NCI-H2227 (cell line): ENCODE measurements at regions not wholly inside any gene's neighbourhood (a gene's known extent, or its start where the extent isn't known, plus 50 kb on each side); places are given as distances from the start of the nearest gene placed in this dataset.
"Not testable (repeated sequence)": the region's sequence is repeated elsewhere in the genome, so short reads cannot be mapped to it uniquely, and the experiment has no call there.

Source experiments
- DNase-seq: peaks from one replicate; lab custom pipeline; 2025; ENCODE audit not compliant: unreplicated experiment; lab: John Stamatoyannopoulos, UW

DNA sequence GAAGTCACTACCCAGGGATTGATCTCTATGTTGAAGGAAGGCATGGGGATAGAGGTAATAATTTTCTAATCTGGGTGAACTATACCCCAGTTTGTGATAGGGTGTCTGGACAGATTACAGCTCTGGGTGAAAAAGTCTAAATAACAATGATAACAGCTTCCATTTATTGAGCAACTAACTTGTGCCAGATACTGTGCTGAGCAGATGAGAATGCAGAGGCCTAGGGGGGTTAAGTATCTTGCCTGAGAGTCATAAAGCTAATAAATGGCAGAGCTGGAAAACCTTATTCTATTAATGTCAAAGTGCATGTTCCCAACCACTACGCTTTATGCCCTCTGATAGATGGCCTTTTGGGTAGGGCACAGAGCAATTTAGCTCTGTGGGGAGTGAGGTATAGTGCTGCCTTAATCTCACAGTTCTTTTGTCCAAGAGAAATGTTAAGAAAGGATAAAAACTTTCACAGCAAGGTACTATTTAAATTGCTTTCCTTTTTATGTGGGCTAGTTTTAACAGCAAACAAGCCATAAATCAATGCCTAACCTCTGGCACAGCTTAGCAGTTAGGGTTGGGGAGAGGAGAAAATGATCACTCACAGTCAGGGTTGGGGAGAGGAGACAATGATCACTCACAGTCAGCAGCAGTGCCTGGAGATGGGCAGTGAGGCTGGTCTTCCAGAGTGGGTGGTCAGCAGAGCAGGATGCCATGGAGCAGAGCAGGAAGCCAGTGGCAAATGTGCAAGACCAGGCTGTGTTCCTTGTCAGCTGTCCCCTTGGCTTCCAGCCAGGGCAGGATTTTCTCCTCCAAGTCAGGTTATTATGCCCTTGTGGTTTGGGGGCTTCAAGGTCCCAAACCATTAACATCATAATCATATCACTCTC lies 187.0 kb downstream of the CARTPT start:
- peak; percentile 75 for DNase-seq

DNA sequence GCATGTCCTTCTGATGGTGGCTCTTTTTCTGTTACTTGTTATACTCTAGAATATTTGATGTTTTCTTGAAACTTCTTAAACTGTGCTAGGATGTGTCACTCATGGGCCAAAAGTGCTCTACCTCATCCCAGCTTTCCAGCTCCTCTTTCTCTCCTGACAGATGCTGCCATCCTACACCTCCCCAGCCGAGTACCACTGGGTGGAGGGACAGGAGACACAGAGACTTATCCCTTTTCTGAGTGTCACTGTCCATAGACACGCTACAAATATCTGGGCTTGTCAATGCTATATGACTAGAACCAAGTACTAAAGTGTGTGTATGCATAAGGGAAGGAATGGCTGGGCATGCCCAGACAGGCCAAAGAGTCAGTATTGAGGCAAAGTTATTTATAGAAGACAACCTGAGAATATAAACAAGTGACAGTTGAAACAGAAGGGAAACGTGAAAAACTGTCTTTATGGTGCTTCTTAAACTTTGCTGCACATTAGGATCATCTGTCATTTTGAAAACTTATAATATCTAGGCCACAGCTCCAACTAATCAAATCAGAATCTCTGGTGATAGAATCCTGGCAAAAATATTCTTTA lies 188.0 kb downstream of the CARTPT start:
- DNase-seq: peak; percentile 1

DNA sequence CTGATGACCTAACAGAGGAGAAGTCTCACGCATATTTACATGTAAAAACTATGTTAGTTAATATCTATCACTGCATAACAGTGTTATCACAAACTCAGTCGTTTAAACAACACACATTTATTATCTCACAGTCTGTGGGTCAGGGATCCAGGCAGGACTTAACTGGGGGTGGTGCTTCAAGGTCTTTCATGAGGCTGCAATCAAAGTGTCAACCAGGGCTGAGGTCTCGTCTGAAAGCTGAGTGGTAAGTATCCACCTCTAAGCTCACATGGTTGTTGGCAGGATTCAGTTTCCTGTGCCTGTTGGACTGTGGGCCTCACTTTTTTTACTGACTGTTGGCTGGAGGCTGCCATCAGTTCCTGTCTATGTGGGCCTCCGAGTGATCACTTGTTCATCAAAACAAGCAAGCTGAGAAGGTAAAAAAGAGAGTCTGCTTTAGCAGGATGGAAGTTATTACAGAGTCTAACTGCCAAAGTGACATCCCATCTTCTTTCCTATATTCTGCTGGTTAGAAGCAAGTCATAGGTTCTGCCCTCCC lies 188.6 kb downstream of the CARTPT start:
- no peak for DNase-seq

DNA sequence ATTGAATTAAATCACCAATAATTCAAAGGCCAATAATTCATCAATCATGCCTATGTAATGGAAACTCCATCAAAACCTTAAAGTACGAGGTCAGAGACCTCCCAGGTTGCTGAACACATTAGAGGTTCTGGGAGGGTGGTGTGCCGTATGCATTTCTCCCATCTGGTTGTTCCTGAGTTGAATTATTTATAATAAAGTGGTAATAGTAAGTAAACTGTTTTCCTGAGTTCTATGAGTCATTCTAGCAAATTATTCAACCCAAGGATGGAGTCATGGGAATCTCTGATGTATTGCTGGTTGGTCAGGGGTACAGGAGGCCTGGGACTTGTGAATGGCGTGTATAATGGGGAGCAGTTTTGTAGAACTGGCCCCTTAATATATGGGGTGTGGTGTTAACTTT lies 191.7 kb downstream of the CARTPT start:
- no peak for DNase-seq

- DNase-seq: no peak
These were observed 192.9 kb downstream of the CARTPT start for GRCh38 chr5:71912021-71912420.

GRCh38 chr5:71914281-71914680 lies 193.0 kb upstream of the MAP1B start:
- DNase-seq: no peak

DNA sequence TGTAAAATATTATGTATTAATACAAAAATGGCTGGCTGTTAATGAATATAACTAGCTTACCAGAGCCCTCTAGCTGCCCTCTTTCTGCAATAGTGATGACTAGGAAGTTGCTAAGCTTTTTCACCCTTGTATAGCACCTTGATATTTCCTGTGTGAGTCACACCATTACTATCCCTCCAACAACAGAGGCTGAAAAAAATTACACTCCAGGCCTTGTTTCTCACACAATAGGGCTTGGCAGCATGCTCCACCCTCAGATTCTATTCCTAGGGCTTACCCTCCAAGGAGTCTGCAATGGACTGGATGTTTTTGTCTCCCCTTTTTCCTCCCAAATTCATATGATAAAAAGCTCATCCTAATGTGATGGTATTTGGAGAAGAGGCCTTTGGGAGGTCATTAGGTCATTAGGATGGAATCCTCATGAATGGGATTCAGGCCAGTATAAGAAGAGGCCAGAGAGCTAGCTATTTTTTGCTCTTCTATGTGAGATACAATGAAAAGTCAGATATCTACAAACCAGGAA lies 184.6 kb upstream of the MAP1B start:
- DNase-seq: no peak

GRCh38 chr5:71923755-71924154 lies 183.5 kb upstream of the MAP1B start:
- DNase-seq: no peak

DNA sequence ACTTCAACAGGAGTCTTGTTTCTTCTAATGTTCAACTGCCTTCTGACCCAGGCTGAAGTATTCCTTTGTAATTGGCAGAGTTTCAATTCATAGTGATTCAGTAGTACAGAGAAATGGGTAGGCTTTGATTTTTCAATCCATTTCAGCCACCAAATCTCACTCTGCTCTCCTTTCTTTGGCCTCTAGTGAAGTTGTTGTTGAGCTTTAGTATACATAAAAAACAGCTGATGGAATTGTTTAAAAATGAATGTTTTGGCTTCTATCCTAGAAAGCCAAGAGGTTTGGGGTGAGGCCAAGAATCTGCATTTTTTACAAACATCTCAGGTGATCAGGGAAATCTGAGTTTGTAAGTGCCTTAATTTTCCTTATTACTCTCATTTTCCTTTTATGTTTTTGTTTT lies 182.9 kb upstream of the MAP1B start:
- DNase-seq: no peak

DNA sequence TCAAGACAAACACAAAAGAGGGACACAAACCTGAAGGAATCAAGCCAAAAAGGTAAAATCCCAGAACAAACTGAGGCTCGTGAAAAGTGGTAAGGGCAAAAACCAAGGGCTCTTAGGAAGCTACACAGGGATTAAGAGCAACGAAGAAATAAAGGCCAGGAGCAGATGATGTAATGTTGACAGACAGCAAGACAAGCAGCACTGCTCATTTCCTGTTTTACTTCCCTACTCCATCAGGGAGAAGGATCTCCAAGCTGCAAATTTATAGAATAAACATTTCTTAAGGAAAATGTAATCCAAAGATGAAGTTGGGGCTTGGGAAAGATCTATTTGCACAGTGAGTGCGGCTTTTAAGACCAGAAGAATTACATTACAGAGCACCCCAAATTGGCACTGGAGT lies 182.3 kb upstream of the MAP1B start:
- no peak for DNase-seq

GRCh38 chr5:71925608-71926091 lies 181.6 kb upstream of the MAP1B start:
- no peak for DNase-seq

DNA sequence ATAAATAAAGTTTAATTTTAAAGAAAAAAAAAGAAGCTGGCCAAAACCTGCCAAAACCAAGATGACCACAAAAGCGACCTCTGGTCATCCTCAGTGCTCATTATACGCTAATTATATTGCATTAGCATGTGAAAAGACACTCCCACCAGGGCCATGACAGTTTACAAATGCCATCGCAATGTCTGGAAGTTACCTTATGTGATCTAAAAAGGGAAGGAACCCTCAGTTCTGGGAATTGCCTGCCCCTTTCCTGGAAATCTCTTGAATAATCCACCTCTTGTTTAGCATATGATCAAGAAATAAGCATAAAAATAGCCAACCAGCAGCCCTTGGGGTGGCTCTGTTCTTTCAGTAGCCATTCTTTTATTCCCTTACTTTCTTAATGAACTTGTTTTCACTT lies 178.3 kb upstream of the MAP1B start:
- no peak for DNase-seq

DNA sequence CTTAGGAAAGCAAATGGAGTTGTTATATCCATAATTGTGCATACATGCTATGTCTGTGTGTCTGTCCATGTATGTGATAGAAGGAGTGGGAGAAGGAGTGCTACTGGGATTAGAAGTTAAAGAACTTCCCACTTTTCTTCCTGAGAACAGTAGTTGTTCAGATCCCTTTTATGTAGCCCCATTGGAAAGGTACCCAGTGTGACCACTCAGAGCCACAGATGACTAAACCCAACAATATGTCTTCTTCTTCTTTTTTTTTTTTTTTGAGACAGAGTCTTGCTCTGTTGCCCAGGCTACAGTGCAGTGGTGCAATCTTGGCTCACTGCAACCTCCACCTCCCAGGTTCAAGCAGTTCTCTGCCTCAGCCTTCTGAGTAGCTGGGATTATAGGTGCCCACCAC lies 176.7 kb upstream of the MAP1B start:
- not testable (repeated sequence) for DNase-seq

GRCh38 chr5:71932131-71932654 lies 175.1 kb upstream of the MAP1B start:
- no peak for DNase-seq

DNA sequence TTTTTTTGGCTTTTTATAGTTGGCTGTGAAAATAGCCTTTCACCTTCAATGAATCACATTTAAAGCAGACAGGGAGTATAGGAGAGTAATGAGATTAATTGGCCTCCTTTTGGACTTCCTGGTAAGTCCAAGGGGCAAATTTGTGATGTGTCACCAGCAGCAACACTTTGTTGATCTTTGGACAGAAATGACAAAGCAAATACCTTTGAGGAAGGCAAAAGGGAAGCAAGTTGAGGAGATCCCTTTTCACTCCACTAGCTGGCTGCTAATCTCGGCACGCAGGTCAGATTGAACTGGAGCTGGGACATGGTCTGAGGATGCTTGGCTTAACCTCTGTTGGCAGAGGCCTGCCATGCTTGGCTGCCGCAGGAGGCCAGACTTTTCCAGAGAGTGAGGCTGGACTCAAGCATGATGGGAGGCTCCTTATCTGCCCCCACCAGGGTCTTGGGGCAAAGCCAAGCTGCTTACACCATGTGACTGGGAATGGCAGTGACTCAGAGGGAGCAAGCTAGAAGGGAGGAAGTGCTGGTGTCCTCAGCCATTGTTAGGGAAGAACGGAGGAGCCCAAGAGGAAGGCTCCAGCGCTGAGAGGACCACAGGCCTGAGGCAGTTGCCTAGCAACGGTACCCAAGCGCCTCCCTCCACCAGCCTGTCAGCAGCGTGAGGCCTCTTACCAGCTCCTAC lies 174.5 kb upstream of the MAP1B start:
- peak; percentile 63 for DNase-seq

GRCh38 chr5:71934322-71934721 lies 173.0 kb upstream of the MAP1B start:
- DNase-seq: no peak

DNA sequence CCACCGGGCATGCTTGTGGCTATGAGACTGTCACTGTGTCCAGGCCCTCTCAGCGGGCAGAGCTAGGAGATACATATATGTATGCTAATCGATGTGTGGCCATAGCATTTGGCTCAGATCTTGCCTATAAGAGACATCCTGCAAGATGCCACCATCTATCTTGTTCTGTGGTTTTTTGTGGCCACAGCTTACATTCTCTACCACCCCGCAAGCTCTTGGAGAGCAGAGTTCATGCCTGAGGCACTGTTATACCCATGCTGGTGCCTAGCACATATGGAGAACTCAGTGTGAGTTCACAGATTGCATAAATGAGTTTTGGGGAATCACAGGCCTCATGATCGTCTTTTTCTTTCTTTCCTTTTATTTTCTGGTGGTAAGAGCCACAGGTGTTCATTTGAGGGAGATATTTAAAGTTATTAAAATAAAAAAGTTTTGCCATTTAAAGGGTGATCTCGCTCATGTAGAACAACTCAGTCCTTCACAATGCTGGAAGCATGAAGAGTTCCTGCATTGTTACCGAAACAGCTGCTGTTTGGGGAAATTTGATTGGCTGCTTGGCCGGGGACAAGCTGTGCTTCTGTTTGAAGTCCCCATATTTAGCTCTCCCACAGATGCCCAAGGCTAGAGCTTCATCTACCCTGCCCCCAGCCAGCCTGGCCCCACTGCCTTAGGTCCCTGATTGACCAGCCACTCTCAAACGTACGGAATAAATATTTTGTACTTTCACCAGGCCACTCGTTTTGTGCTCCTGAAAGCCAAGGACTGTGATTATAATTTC lies 169.2 kb upstream of the MAP1B start:
- DNase-seq: no peak

- peak; percentile 21 for DNase-seq
These were observed 168.4 kb upstream of the MAP1B start for GRCh38 chr5:71938895-71939294.

DNA sequence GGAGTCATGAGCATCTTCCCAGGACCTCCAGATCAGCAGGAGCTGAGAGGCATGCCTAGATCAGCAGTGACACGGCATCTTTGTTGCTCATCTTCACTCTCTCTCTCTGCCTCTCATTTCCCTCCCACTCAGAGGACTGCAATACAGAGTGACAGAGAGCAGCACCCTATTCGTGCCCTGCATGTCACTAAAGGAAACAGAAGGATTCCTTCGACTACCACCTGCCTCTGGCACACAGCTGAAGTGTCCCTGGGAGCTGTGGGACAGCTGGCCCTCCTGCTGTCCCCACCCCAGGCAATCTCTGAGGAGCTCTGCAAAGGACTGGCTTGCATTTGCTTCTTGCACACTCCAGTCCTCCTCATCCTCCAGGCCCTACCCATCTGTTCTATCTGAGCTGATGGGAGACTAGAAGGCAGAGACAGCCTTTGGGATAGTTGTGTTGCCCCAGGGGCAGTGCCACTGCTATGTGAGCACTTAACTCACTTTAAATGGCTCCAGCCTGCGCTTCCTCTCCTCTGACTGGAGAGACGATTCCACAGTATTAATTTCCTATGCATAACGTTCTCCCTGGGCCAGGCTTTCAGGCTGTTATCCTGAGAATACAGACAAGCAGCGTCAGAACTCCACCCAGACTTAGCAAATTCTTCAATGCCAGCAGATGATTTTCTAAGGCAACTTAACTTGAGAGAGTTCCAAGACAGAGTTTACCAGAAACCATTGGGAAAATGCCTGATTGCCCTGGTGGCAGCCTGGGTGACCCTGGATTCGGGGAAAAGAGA lies 167.6 kb upstream of the MAP1B start:
- no peak for DNase-seq

- DNase-seq: no peak
These were observed 163.4 kb upstream of the MAP1B start for GRCh38 chr5:71943874-71944273.
